Retinal pigment epithelial cell (primary cell): ENCODE measurements at regions not wholly inside any gene's neighbourhood (a gene's known extent, or its start where the extent isn't known, plus 50 kb on each side); places are given as distances from the start of the nearest gene placed in this dataset.
A peak's percentile ranks its signal among the peaks of the same experiment; 100 is the strongest.

Experiments
- DNase-seq: peaks from one replicate; pipeline ENCODE4 v3.0.0-alpha.2; 2010; ENCODE audit warnings: low read depth
- H3K4me3 ChIP-seq: 2 replicates; pipeline ENCODE4 v1.5.1; 2011; ENCODE audit warnings: mild to moderate bottlenecking, low read length, control low read depth, moderate library complexity
- TF ChIP-seq, protein P1 (sequence below): conservative IDR thresholded peaks from 2 replicates; pipeline ENCODE4 v1.5.1; 2011; ENCODE audit warnings: low read depth, low read length, control low read depth, inconsistent platforms

GRCh38 chr18:34159691-34160185 is 65.0 kb downstream of the NOL4 start:
- peak overlapping the region; percentile 57 for H3K4me3 ChIP-seq
- no peak for DNase-seq
- TF ChIP-seq, protein P1, sequence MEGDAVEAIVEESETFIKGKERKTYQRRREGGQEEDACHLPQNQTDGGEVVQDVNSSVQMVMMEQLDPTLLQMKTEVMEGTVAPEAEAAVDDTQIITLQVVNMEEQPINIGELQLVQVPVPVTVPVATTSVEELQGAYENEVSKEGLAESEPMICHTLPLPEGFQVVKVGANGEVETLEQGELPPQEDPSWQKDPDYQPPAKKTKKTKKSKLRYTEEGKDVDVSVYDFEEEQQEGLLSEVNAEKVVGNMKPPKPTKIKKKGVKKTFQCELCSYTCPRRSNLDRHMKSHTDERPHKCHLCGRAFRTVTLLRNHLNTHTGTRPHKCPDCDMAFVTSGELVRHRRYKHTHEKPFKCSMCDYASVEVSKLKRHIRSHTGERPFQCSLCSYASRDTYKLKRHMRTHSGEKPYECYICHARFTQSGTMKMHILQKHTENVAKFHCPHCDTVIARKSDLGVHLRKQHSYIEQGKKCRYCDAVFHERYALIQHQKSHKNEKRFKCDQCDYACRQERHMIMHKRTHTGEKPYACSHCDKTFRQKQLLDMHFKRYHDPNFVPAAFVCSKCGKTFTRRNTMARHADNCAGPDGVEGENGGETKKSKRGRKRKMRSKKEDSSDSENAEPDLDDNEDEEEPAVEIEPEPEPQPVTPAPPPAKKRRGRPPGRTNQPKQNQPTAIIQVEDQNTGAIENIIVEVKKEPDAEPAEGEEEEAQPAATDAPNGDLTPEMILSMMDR = no peak

DNA sequence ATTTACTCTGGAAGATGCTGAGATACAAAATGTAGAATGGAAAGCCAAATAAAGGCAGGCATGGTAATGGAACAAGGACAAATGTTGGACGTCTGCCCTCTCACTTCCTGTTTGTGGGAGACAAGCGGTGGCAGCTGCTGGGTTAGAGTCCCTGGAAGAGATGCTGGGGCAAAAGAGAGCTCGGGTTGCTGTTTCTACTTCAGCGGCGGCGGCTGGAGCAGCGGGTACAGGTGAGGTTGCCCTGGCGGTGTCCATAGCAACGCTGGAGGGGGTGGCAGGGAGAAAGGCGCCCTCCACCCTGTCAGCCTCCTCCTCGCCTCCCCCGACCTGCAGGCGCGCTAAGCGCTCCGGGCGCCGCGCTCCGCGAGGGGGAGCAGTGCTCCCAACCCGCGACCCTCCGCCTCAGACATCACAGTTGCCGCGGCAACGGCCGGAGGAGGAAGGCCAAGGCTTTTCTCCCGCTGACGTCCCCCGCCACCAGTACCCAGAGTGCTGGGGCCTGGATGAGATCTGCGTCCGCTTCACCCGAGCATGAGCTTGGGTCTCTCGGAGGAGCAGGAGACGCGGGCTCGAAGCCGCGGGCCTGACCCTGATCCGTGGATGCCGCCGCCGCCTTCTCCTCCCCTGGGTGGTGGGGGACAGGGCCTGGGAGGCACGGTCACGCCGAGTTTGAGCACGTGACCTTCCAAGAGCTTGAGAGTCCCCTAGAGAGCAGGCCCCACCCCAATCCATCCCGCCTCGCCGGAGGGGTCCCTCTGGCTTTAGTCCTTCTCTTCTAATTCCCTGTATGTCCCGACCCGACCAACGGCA is 65.6 kb downstream of the NOL4 start:
- peak overlapping the region; percentile 57 for H3K4me3 ChIP-seq
- TF ChIP-seq, protein P1 = peak; percentile 55
- DNase-seq = peak; percentile 8

DNA sequence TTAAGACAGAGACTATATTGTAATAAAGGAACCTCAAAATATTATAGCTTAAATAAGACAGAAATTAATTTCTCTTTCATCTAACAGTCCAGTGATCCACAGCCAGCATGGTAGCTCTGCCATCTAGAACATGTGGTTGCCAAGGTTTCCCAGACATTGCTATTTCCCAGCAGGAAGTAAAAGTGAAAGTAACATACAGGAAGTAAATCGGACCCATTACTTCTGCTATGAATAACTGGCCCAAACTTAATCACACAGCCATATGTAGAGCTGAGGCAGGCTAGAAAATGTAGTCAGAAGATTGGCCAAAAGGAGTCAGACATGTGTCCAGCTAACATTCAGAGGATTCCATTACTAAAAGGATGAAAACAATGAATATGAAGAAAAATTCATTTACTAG is 71.0 kb downstream of the NOL4 start:
- TF ChIP-seq, protein P1 = no peak
- no peak overlapping the region for H3K4me3 ChIP-seq
- DNase-seq = no peak

DNA sequence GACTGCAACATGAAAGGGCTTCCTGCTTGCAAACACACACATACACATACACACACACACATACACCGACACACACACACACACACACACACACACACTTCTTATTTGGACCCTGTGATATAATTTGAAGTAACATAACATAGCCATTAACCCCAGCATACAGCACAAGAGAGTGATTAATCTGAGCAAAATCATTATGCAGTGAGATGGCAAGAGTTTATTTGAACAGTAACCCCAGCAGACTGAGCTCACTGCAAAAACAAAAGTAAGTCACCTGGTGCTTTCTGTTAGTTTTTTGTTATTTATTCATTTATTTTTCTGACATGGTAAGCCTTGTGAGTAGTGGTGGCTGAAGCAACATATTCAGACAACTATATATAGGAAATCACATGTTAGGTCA is 93.7 kb downstream of the NOL4 start:
- H3K4me3 ChIP-seq = no peak overlapping the region
- DNase-seq = no peak
- TF ChIP-seq, protein P1 = no peak

DNA sequence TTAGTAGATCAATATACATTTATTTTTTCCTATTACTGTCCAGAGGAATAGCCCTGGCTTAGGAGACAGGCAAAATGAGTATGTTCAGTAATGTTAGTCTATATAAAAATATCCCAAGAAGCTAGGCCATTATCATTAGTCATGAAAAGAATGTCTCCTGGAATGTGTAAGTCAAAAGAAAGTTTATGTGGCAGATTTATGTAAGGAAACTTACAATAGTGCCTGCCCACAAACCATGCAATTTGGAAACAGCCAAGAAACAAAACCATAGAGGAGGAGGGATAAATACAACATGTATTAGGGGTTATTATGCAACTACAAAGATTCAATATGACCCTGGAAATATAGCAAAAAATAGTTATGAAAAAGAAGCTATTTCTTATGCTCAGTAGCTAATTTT is 96.3 kb downstream of the NOL4 start:
- TF ChIP-seq, protein P1 = no peak
- no peak overlapping the region for H3K4me3 ChIP-seq
- peak; percentile 23 for DNase-seq

- H3K4me3 ChIP-seq = no peak overlapping the region
- TF ChIP-seq, protein P1 = no peak
- DNase-seq = no peak
These were observed 98.6 kb downstream of the NOL4 start for GRCh38 chr18:34126121-34126520.

- no peak overlapping the region for H3K4me3 ChIP-seq
- peak; percentile 24 for DNase-seq
- TF ChIP-seq, protein P1 = peak; percentile 95
These were observed 101.9 kb downstream of the NOL4 start for GRCh38 chr18:34122724-34123334.
